ENCODE measurements at regions not wholly inside any gene's neighbourhood (a gene's known extent, or its start where the extent isn't known, plus 50 kb on each side); places are given as distances from the start of the nearest gene placed in this dataset.

DNA sequence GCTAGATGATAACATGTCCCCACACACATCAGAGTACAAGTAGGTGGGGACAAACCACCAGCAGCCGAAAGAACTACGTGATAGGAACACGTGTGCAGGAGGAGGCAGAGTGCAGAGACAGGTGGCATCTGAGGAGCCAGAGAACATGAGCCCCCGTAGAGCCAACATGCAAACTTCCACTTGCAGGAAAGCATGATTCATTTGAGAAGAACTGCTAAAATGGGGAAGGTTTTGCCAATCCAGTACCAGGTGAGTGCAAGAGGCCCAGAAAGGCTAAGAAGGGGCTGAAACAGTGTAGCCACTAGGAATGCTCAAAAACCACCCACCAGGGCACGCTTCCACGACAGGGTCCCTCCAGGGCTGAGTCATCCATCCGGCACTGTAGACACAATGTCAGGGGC, 149.8 kb upstream of the TENM3 start:
- TF ChIP-seq JUND (IDR thresholded peaks at IDR 0.05; ENCODE audit: low read depth) = no peak
- DNase-seq (ENCODE audit: low read depth in 1 of 2, low spot score in 1 of 2) = no peak
- in situ Hi-C loops (cut with HindIII; ENCODE audit: low pct_unique_long_range_greater_than_20kb, low sequenced_read_pairs) = no loop called here

DNA sequence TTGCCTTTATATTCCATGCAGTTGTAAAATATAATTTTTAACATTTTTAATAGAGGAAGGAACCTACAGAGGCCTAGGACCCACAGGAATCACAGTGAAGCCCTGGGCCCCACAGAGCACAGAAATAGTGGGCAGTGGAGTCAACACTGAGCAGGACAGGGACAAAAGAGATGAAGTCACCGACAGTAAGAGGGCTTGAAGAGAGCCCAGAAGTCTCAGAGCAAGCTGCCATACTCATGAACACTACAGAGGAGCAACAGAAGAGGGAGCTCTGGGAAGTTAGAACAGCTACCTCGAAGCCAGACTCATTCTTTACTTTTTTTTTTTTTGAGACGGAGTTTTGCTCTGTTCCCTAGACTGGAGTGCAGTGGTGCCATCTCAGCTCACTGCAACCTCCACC, 149.3 kb upstream of the TENM3 start:
- no peak for DNase-seq (ENCODE audit: low read depth in 1 of 2, low spot score in 1 of 2)
- in situ Hi-C loops (cut with HindIII; ENCODE audit: low pct_unique_long_range_greater_than_20kb, low sequenced_read_pairs) = no loop called here
- TF ChIP-seq JUND (IDR thresholded peaks at IDR 0.05; ENCODE audit: low read depth) = no peak

DNA sequence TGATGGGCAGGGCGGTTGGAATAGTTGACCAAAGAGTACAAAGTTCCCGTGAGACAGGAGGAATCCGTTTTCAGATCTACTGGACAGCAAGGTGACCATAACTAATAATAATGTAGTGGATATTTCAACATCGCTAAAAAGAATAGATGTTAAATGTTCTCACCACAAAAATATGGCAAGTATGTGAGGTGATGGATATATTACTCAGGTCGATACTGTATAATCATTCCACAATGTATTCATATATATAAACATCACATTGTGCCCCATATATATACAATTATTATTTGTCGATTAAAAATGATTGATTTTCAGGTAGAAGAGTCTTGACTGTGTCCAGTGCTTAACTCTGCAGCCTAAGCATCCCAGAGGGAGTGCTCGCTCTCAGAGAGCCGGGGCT, 141.6 kb upstream of the TENM3 start:
- no peak for TF ChIP-seq JUND (IDR thresholded peaks at IDR 0.05; ENCODE audit: low read depth)
- in situ Hi-C loops (cut with HindIII; ENCODE audit: low pct_unique_long_range_greater_than_20kb, low sequenced_read_pairs) = no loop called here
- DNase-seq (ENCODE audit: low read depth in 1 of 2, low spot score in 1 of 2) = no peak

DNA sequence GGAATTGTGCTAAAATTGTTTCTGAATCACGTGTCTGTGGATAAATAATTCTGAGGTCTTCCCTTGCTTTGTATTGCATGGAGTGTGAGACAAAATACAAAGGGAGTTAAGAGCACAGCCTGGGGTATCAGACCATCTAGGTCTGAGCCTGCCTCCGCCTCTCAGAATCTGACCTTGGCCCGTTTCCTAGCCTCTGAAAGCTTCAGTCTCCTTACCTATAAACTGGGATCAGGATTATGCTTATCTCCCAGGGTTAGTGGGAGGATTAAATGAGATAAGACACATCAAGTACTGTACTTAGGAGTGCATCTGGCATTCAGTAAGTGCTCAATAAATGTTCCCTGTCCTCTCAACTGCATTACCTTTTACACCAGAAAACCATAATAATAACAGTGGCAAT, 140.6 kb upstream of the TENM3 start:
- DNase-seq (ENCODE audit: low read depth in 1 of 2, low spot score in 1 of 2) = no peak
- TF ChIP-seq JUND (IDR thresholded peaks at IDR 0.05; ENCODE audit: low read depth) = no peak
- in situ Hi-C loops (cut with HindIII; ENCODE audit: low pct_unique_long_range_greater_than_20kb, low sequenced_read_pairs) = no loop called here

DNA sequence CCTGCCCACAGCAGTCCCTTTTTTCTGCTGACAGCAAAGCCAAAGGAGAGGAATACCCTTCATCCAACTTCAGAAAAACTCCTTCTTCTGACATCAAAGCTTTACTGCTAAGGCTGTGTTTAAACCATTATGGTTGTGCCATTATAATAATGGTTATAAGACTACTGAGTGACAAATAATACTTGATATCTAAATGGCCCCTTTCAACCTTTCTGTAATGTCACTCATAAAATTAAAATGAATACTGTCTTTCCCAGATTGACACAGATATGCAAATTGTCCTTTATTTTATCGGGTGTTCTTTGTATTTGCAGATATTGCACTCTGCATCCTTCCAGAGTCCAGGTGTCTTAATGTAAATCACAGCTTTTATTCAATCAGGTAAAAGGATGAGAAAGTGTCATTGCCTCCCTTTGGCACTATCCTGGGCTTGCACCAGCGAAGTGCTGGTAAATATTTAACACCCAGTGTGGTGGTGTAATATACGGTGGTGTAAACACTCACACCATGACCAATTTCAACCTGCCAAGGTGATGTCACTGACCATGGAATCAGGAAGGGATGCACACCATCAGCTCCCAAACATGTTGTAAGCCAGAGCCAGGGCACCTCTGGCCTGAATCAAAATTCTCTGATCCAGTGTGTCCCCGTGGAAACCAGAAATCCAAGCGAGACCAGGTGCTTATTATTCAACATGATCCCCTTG, 139.4 kb upstream of the TENM3 start:
- no peak for TF ChIP-seq JUND (IDR thresholded peaks at IDR 0.05; ENCODE audit: low read depth)
- no peak for DNase-seq (ENCODE audit: low read depth in 1 of 2, low spot score in 1 of 2)
- in situ Hi-C loops (cut with HindIII; ENCODE audit: low pct_unique_long_range_greater_than_20kb, low sequenced_read_pairs) = no loop called here

DNA sequence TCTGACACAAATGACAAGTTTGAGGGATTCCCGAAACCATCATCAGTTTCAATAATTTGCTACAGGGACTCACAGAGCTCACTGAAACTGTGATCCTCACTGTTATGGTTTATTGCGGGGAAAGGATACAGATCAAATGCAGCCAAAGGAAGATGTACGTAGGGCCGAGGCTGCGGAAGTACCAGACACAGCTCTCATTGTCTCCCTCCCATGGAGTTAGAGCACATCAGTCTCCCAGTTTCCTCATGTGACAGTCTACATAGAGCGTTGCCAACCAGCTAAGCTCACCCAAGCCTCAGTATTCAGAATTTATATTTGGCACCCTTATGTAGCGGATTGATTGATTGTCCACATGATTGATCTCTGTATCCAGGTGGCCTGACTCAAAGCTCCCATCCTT, 137.8 kb upstream of the TENM3 start:
- DNase-seq (ENCODE audit: low read depth in 1 of 2, low spot score in 1 of 2) = no peak
- TF ChIP-seq JUND (IDR thresholded peaks at IDR 0.05; ENCODE audit: low read depth) = no peak
- in situ Hi-C loops (cut with HindIII; ENCODE audit: low pct_unique_long_range_greater_than_20kb, low sequenced_read_pairs) = no loop called here

DNA sequence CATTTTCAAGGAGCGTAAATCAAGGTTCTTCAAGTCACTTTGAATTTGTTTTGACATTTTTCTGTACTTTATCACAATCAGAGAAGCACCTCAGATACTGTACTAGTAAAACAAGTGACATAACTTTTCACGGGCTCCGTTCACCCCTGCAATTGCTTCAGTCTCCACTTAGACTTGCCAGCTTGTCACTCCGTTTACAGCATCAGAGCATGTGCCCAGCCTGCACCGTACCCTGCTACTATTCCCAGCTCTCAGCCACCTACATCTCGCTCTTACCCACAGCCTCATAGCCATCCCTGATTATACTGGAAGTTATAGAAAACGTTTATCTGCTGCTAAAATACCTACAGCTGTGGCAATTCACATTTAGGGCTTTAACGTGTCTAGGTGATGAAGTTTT, 135.3 kb upstream of the TENM3 start:
- TF ChIP-seq JUND (IDR thresholded peaks at IDR 0.05; ENCODE audit: low read depth) = no peak
- no peak for DNase-seq (ENCODE audit: low read depth in 1 of 2, low spot score in 1 of 2)
- in situ Hi-C loops (cut with HindIII; ENCODE audit: low pct_unique_long_range_greater_than_20kb, low sequenced_read_pairs) = no loop called here

DNA sequence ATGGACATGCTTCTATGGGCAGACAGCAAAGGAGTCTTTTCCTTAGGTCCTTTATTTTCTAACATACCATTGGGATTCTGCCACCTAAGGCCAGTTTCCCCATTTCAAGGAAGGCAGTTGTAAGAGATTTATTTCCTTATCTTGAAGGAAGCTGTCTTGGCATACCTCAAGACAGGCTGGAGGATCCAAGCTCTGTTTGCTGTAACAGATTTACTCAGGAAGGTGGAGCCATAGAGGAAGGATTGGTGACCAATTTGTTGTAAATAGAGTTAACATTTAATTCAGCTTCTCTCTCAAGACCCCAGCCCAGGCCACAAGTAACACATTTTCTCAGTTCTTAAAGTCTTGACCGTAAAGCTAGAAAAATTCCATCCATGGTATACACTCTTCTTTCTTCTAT, 131.6 kb upstream of the TENM3 start:
- in situ Hi-C loops (cut with HindIII; ENCODE audit: low pct_unique_long_range_greater_than_20kb, low sequenced_read_pairs) = no loop called here
- TF ChIP-seq JUND (IDR thresholded peaks at IDR 0.05; ENCODE audit: low read depth) = no peak
- DNase-seq (ENCODE audit: low read depth in 1 of 2, low spot score in 1 of 2) = no peak

DNA sequence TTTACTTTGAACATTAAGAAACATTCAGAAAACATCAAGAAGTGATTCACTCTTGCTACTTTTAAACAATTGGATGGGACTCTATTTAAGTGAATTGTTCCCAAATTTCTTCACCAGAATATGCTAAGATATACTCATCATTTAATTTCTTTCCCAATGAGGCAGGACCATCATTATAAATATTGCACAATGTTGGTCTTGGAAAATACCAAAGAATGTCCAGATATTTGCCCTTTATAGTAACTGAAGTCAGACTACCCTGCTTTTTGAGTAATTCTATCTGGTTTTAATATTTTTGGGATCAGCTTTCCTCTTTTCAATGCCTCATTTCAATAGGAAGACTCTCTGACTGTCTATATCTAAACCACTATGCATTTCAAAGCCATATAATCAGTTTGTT, 129.4 kb upstream of the TENM3 start:
- DNase-seq (ENCODE audit: low read depth in 1 of 2, low spot score in 1 of 2) = no peak
- TF ChIP-seq JUND (IDR thresholded peaks at IDR 0.05; ENCODE audit: low read depth) = no peak
- in situ Hi-C loops (cut with HindIII; ENCODE audit: low pct_unique_long_range_greater_than_20kb, low sequenced_read_pairs) = no loop called here

DNA sequence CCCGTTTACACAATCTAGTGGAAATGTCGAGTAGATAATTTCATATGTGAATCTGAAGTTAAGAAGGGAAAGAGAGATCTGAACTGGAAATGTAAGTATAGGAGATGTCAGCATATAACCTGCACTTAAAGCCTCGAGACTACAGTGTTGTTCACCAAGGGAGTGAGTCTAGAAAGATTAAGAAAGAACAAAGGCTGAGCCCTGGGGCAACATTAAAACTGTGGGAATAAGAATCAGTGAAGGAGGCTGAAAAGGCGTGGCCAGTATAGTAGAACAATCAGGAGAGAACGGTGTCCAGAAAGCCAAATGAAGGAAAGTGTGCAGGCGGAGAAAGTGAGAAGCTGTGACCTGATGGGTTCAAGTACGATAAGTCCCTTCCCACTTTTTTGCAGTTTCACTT, 118.8 kb upstream of the TENM3 start:
- TF ChIP-seq JUND (IDR thresholded peaks at IDR 0.05; ENCODE audit: low read depth) = no peak
- in situ Hi-C loops (cut with HindIII; ENCODE audit: low pct_unique_long_range_greater_than_20kb, low sequenced_read_pairs) = no loop called here
- DNase-seq (ENCODE audit: low read depth in 1 of 2, low spot score in 1 of 2) = no peak

DNA sequence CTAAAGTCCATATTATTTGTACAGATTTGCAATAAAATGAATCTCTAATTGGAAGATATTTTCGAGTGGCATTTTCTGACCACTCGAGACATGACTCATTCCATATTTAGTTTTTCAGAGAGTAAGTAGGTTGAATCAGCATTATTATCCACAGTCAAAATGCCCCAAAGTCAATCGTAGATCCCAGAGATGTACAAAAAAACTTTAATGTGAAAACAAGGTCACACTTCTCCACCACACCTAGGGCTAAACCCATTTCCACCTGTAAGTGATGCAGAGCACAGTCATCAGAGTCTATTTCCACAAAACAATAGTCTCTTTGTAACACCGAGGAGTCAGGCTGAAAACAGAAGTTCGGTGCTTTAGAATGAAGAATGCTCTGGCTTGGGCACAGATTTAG, 117.1 kb upstream of the TENM3 start:
- in situ Hi-C loops (cut with HindIII; ENCODE audit: low pct_unique_long_range_greater_than_20kb, low sequenced_read_pairs) = no loop called here
- DNase-seq (ENCODE audit: low read depth in 1 of 2, low spot score in 1 of 2) = no peak
- TF ChIP-seq JUND (IDR thresholded peaks at IDR 0.05; ENCODE audit: low read depth) = no peak

DNA sequence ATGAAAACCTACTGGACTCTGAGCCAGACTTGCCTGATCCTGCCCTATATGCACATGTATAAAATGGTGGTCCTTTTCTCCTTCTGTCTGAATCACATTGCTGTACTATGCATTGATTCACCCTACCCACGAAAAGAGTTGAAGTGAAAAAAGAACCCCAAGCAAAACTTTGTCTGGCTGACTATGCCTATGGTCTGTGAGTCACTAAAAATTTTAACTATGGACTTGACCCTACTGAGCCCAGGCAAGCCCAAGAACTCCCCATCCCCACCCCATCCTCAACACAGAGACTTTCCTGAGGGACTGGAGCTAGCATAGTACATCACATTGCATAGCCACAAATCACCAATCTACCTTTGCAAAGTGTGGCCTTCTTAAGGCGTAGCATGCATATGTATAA, 116.6 kb upstream of the TENM3 start:
- in situ Hi-C loops (cut with HindIII; ENCODE audit: low pct_unique_long_range_greater_than_20kb, low sequenced_read_pairs) = no loop called here
- TF ChIP-seq JUND (IDR thresholded peaks at IDR 0.05; ENCODE audit: low read depth) = no peak
- no peak for DNase-seq (ENCODE audit: low read depth in 1 of 2, low spot score in 1 of 2)

DNA sequence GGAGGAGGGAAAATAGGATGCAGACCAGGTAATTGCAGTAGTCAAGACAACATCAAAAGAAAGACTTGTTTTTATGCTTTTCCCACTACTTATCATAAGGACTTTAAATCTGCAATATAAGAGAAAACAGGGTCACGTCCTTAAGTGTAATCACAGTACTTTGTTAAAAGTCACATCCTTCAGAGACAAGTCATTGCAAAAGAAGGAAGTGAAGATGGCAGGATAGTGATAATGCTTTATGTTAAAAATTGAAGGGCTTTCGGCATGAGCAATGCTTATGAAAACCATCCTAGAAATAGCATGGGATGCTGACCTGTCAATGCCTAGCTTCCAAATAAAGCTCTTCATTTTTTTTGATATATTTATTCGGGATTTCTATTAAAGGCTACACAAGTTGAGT, 110.2 kb upstream of the TENM3 start:
- no peak for DNase-seq (ENCODE audit: low read depth in 1 of 2, low spot score in 1 of 2)
- no peak for TF ChIP-seq JUND (IDR thresholded peaks at IDR 0.05; ENCODE audit: low read depth)
- in situ Hi-C loops (cut with HindIII; ENCODE audit: low pct_unique_long_range_greater_than_20kb, low sequenced_read_pairs) = no loop called here

DNA sequence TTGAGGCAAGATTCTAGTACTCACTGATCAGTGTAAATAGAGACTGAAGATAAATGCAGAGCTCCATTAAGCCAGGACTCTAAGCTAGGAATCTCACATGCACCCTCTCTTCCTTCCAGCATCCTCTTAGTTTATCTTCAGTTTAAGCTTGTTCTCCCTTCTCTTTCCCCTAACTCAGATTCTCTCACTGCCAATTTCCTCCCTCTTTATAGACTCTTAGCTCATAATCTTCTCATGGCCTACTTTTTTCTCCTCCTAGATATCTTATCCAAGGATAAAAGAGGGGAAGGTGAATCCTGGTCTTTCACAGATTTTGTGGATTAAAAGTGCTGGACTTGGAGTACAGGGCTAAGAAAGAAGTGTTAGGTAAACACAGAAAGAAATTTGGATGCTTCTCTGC, 108.9 kb upstream of the TENM3 start:
- in situ Hi-C loops (cut with HindIII; ENCODE audit: low pct_unique_long_range_greater_than_20kb, low sequenced_read_pairs) = no loop called here
- DNase-seq (ENCODE audit: low read depth in 1 of 2, low spot score in 1 of 2) = no peak
- no peak for TF ChIP-seq JUND (IDR thresholded peaks at IDR 0.05; ENCODE audit: low read depth)
